Head of caudate nucleus (tissue), 42 donors: ENCODE measurements at regions not wholly inside any gene's neighbourhood (a gene's known extent, or its start where the extent isn't known, plus 50 kb on each side); places are given as distances from the start of the nearest gene placed in this dataset.
"Not testable (repeated sequence)": the region's sequence is repeated elsewhere in the genome, so short reads cannot be mapped to it uniquely, and the experiment has no call there.

Experiments
- DNase-seq, 42 donors: peaks; one replicate each; pipeline versions ENCODE4 v3.0.0 to v3.0.0-alpha.2; 2020 to 2021; ENCODE audit warnings: mixed read lengths in 7 of 42
- intact Hi-C: fragments of 100-400 bp; cut with DNase I; formaldehyde crosslinking; loops from one replicate; pipeline ENCODE4 v1.15.0; 2022

- intact Hi-C loops = no loop called here
- no peak for DNase-seq
These were observed 126.5 kb upstream of the WDFY3 start for GRCh38 chr4:85092943-85093342.

- DNase-seq = no peak
- intact Hi-C loops = no loop called here
These were observed 128.2 kb upstream of the WDFY3 start for GRCh38 chr4:85094735-85095134.

- intact Hi-C loops = no loop called here
- no peak for DNase-seq
These were observed 136.1 kb upstream of the WDFY3 start for GRCh38 chr4:85102606-85103005.

- DNase-seq = no peak
- intact Hi-C loops = no loop called here
These were observed 139.7 kb upstream of the WDFY3 start for GRCh38 chr4:85106166-85106565.

GRCh38 chr4:85106805-85107336 is 140.4 kb upstream of the WDFY3 start:
- intact Hi-C loops = no loop called here
- DNase-seq = no peak

- no peak for DNase-seq
- intact Hi-C loops = no loop called here
These were observed 141.1 kb upstream of the WDFY3 start for GRCh38 chr4:85107553-85107952.

- no peak for DNase-seq
- intact Hi-C loops = no loop called here
These were observed 147.2 kb upstream of the WDFY3 start for GRCh38 chr4:85113706-85114105.

GRCh38 chr4:85114526-85114925 is 148.0 kb upstream of the WDFY3 start:
- intact Hi-C loops = no loop called here
- DNase-seq = no peak

GRCh38 chr4:85116008-85116407 is 149.5 kb upstream of the WDFY3 start:
- no peak for DNase-seq
- intact Hi-C loops = no loop called here

GRCh38 chr4:85125688-85126087 is 159.2 kb upstream of the WDFY3 start:
- no peak for DNase-seq
- intact Hi-C loops = no loop called here

GRCh38 chr4:85126991-85127591 is 160.6 kb upstream of the WDFY3 start:
- DNase-seq = no peak

GRCh38 chr4:85127653-85128052 is 161.2 kb upstream of the WDFY3 start:
- peak in 27 of 42 donors; percentile 3 to 51 (median 22) for DNase-seq
- intact Hi-C loops = no loop called here

More at GRCh38 chr4:85126991-85127591, 160.6 kb upstream of the WDFY3 start:
- intact Hi-C loops = no loop called here

GRCh38 chr4:85128246-85129204 is 162.0 kb upstream of the WDFY3 start:
- intact Hi-C loops = no loop called here
- no peak for DNase-seq

- intact Hi-C loops, DNase-seq: not testable (repeated sequence)
These were observed 163.1 kb upstream of the WDFY3 start for GRCh38 chr4:85129354-85130125.

GRCh38 chr4:85132117-85132516 is 165.6 kb upstream of the WDFY3 start:
- DNase-seq = no peak
- intact Hi-C loops = no loop called here

- intact Hi-C loops = no loop called here
- DNase-seq = no peak
These were observed 166.1 kb upstream of the WDFY3 start for GRCh38 chr4:85132570-85132969.

- intact Hi-C loops = loop anchor here (10.0 kb wide), 1 partner anchor 825 kb away; no protein-coding TSS in a partner anchor
- not testable (repeated sequence) for DNase-seq
These were observed 173.3 kb upstream of the WDFY3 start for GRCh38 chr4:85139749-85140148.

GRCh38 chr4:85142451-85142850 is 176.0 kb upstream of the WDFY3 start:
- DNase-seq = no peak
- intact Hi-C loops = loop anchor here (10.0 kb wide), 1 partner anchor 822 kb away; no protein-coding TSS in a partner anchor

- intact Hi-C loops = loop anchor here (5.0 to 10.0 kb wide), 2 partner anchors 605 to 817 kb away; no protein-coding TSS in a partner anchor
- DNase-seq = peak; percentile 21 to 87 (median 62)
These were observed 181.1 kb upstream of the WDFY3 start for GRCh38 chr4:85147481-85148076.
